GM23248 (cell line): ENCODE measurements at regions not wholly inside any gene's neighbourhood (a gene's known extent, or its start where the extent isn't known, plus 50 kb on each side); places are given as distances from the start of the nearest gene placed in this dataset.

Experiments used
- EZH2 ChIP-seq: fragments of 200-600 bp; sonication (generic); IDR thresholded peaks from 2 replicates; pipeline ENCODE4 v1.6.1; 2018; ENCODE audit warnings: antibody characterized with exemption, mild to moderate bottlenecking; ENCODE audit not compliant: insufficient read depth, poor library complexity, severe bottlenecking
- EZH2phosphoT487 ChIP-seq: fragments of 200-600 bp; sonication (generic); IDR thresholded peaks from 2 replicates; pipeline ENCODE4 v1.6.1; 2018; ENCODE audit warnings: antibody characterized with exemption, moderate library complexity, mild to moderate bottlenecking, low read depth; ENCODE audit not compliant: insufficient read depth

- TF ChIP-seq EZH2 (no peak), EZH2phosphoT487 (no peak)
These were observed 66.9 kb upstream of the TFEC start for GRCh38 chr7:116097365-116098009.
